H1 (cell line): ENCODE measurements at regions not wholly inside any gene's neighbourhood (a gene's known extent, or its start where the extent isn't known, plus 50 kb on each side); places are given as distances from the start of the nearest gene placed in this dataset.

Experiments used
- CTCF ChIA-PET: fragments of 300-600 bp; sonication (Branson Sonifier 250); formaldehyde crosslinking; loops from one replicate; lab custom pipeline; 2021; ENCODE audit not compliant: partially characterized antibody; lab: Charles Lee
- POLR2A ChIA-PET: fragments of 300-600 bp; sonication (Branson Sonifier 250); formaldehyde crosslinking; loops from one replicate; lab custom pipeline; 2021; ENCODE audit warnings: inconsistent platforms; ENCODE audit not compliant: partially characterized antibody; lab: Charles Lee
- DNase-seq, 2 experiments: peaks; one replicate each; pipeline versions ENCODE4 v3.0.0 to v3.0.0-alpha.2; 2010 to 2022; ENCODE audit warnings: low spot score in 2 of 2, low read depth in 1 of 2, mixed read lengths in 1 of 2
- FAIRE-seq: peaks from 2 replicates; lab custom pipeline; 2011; peaks lifted over from hg19 to GRCh38; lab: Jason Lieb, UNC
- H2AFZ ChIP-seq: 2 replicates; pipeline ENCODE4 v1.8.1; 2012; ENCODE audit warnings: low read length, inconsistent platforms
- H2AK5ac ChIP-seq: 2 replicates; pipeline ENCODE4 v1.6.1; 2013; ENCODE audit warnings: low read depth, low read length
- H2BK120ac ChIP-seq: replicated peaks from 2 replicates; pipeline ENCODE3; 2013; ENCODE audit warnings: low read depth, low read length, inconsistent platforms
- H2BK12ac ChIP-seq: 2 replicates; pipeline ENCODE4 v1.6.1; 2013; ENCODE audit warnings: low read depth, low read length
- H2BK15ac ChIP-seq: 2 replicates; pipeline ENCODE4 v1.6.1; 2013; ENCODE audit warnings: low read length
- H2BK20ac ChIP-seq: 2 replicates; pipeline ENCODE4 v1.6.1; 2013; ENCODE audit warnings: low read length
- H2BK5ac ChIP-seq: 2 replicates; pipeline ENCODE4 v1.6.1; 2013; ENCODE audit warnings: low read depth, low read length
- H3K14ac ChIP-seq: 2 replicates; pipeline ENCODE4 v1.6.1; 2013; ENCODE audit warnings: inconsistent platforms; ENCODE audit not compliant: insufficient read length
- H3K18ac ChIP-seq: 2 replicates; pipeline ENCODE4 v1.6.1; 2013; ENCODE audit warnings: low read length; ENCODE audit errors: extremely low read depth
- H3K23ac ChIP-seq: 2 replicates; pipeline ENCODE4 v1.6.1; 2013; ENCODE audit warnings: inconsistent platforms; ENCODE audit not compliant: insufficient read length
- H3K23me2 ChIP-seq: 2 replicates; pipeline ENCODE4 v1.6.1; 2013; ENCODE audit warnings: low read depth, low read length
- H3K27ac ChIP-seq: 2 replicates; pipeline ENCODE4 v1.6.1; 2011; ENCODE audit warnings: low read depth, low read length, inconsistent platforms
- H3K27me3 ChIP-seq, 4 experiments: replicated peaks in 1 of 4; 1 replicate in 1 of 4; 2 replicates in 3 of 4; pipeline versions ENCODE4 v1.6.1 to v1.8.1; 2011 to 2013; ENCODE audit warnings: low read length in 3 of 4, mild to moderate bottlenecking in 3 of 4, inconsistent platforms in 2 of 4, mixed read lengths in 2 of 4, moderate library complexity in 1 of 4; ENCODE audit not compliant: control insufficient read depth in 3 of 4, insufficient read depth in 3 of 4; ENCODE audit errors: extremely low read depth in 1 of 4
- H3K36me3 ChIP-seq, 4 experiments: 2 replicates each; pipeline versions ENCODE4 v1.6.1 to v1.8.1; 2011 to 2013; ENCODE audit warnings: mild to moderate bottlenecking in 4 of 4, low read length in 3 of 4, moderate library complexity in 2 of 4, control low read depth in 1 of 4, inconsistent platforms in 1 of 4; ENCODE audit not compliant: insufficient read depth in 4 of 4, control insufficient read depth in 2 of 4
- H3K4ac ChIP-seq: replicated peaks from 2 replicates; pipeline ENCODE3; 2013; ENCODE audit warnings: low read length, low read depth, mixed read lengths, inconsistent platforms; ENCODE audit not compliant: insufficient read length
- H3K4me1 ChIP-seq, 4 experiments: replicated peaks in 1 of 4; 1 replicate in 1 of 4; 2 replicates in 3 of 4; pipeline versions ENCODE4 v1.6.1 to v1.8.1; 2011 to 2013; ENCODE audit warnings: low read length in 3 of 4, inconsistent platforms in 2 of 4, mixed read lengths in 1 of 4; ENCODE audit not compliant: insufficient read depth in 4 of 4, control insufficient read depth in 3 of 4
- H3K4me2 ChIP-seq, 2 experiments: 2 replicates each; pipeline versions ENCODE4 v1.6.1 to v1.8.1; 2011 to 2013; ENCODE audit warnings: low read depth in 2 of 2, low read length in 2 of 2, control low read depth in 1 of 2, inconsistent platforms in 1 of 2, mild to moderate bottlenecking in 1 of 2; ENCODE audit not compliant: insufficient read depth in 1 of 2
- H3K4me3 ChIP-seq, 4 experiments: fragments of 200-600, 300-600 bp in 1 of 4; sonication (generic), shearing (Covaris generic), sonication (Bioruptor Twin) in 1 of 4; 2 replicates each; pipeline versions ENCODE4 v1.5.1 to v1.8.1; 2011 to 2016; ENCODE audit warnings: low read length in 4 of 4, low read depth in 3 of 4, control low read depth in 2 of 4, inconsistent platforms in 2 of 4, mild to moderate bottlenecking in 2 of 4, mixed read lengths in 1 of 4, moderate library complexity in 1 of 4; ENCODE audit not compliant: insufficient read depth in 2 of 4; ENCODE audit errors: extremely low read depth in 1 of 4
- H3K56ac ChIP-seq: replicated peaks from 2 replicates; pipeline ENCODE3; 2013; ENCODE audit warnings: low read depth, mild to moderate bottlenecking, mixed read lengths, low read length, inconsistent platforms; ENCODE audit not compliant: insufficient read length
- H3K79me1 ChIP-seq: 2 replicates; pipeline ENCODE4 v1.6.1; 2013; ENCODE audit warnings: low read depth, low read length, control low read depth
- H3K79me2 ChIP-seq, 2 experiments: 2 replicates each; pipeline versions ENCODE4 v1.6.1 to v1.8.1; 2012 to 2013; ENCODE audit warnings: low read length in 2 of 2, mild to moderate bottlenecking in 2 of 2, inconsistent platforms in 1 of 2; ENCODE audit not compliant: insufficient read depth in 2 of 2, control insufficient read depth in 1 of 2
- H3K9ac ChIP-seq, 4 experiments: replicated peaks in 1 of 4; 1 replicate in 1 of 4; 2 replicates in 3 of 4; pipeline versions ENCODE4 v1.6.1 to v1.8.1; 2011 to 2013; ENCODE audit warnings: low read depth in 3 of 4, low read length in 3 of 4, control low read depth in 2 of 4, mild to moderate bottlenecking in 2 of 4, moderate library complexity in 2 of 4, inconsistent platforms in 1 of 4; ENCODE audit errors: extremely low read depth in 1 of 4
- H3K9me3 ChIP-seq, 2 experiments: 2 replicates each; pipeline versions ENCODE4 v1.6.1 to v1.8.1; 2012 to 2013; ENCODE audit warnings: mild to moderate bottlenecking in 2 of 2, moderate library complexity in 2 of 2, control low read depth in 1 of 2, inconsistent platforms in 1 of 2, low read depth in 1 of 2, low read length in 1 of 2, mixed read lengths in 1 of 2; ENCODE audit not compliant: insufficient read depth in 2 of 2
- H4K20me1 ChIP-seq, 2 experiments: replicated peaks in 1 of 2; 2 replicates each; pipeline versions ENCODE3 to v1.8.1; 2011 to 2013; ENCODE audit warnings: inconsistent platforms in 2 of 2, low read length in 2 of 2, mild to moderate bottlenecking in 1 of 2; ENCODE audit not compliant: insufficient read depth in 2 of 2, control insufficient read depth in 1 of 2
- H4K5ac ChIP-seq: 2 replicates; pipeline ENCODE4 v1.6.1; 2013; ENCODE audit warnings: low read length, low read depth, mixed read lengths, inconsistent platforms; ENCODE audit not compliant: insufficient read length
- H4K8ac ChIP-seq: 2 replicates; pipeline ENCODE4 v1.8.0; 2013; ENCODE audit warnings: mild to moderate bottlenecking, moderate library complexity, low read length, inconsistent platforms; ENCODE audit not compliant: insufficient read depth; ENCODE audit errors: extremely low read depth
- H4K91ac ChIP-seq: replicated peaks from 2 replicates; pipeline ENCODE3; 2013; ENCODE audit warnings: low read length, mixed read lengths, inconsistent platforms; ENCODE audit not compliant: insufficient read length
- ATF3 ChIP-seq: IDR thresholded peaks from 2 replicates; pipeline ENCODE4 v1.6.1; 2011; ENCODE audit warnings: low read depth, mild to moderate bottlenecking, low read length; ENCODE audit not compliant: insufficient read depth
- BCL11A ChIP-seq, 2 experiments: IDR thresholded peaks; one replicate each; pipeline ENCODE4 v1.6.1; 2011; ENCODE audit warnings: low read depth in 2 of 2, low read length in 2 of 2, mild to moderate bottlenecking in 2 of 2
- CEBPB ChIP-seq: IDR thresholded peaks from 2 replicates; pipeline ENCODE4 v1.6.1; 2012; ENCODE audit warnings: low read depth, low read length
- CTCF ChIP-seq, 3 experiments: IDR thresholded peaks; 1 replicate in 2 of 3; 2 replicates in 1 of 3; pipeline versions ENCODE4 v1.5.1 to v1.6.1; 2011; ENCODE audit warnings: low read length in 3 of 3, mild to moderate bottlenecking in 3 of 3, inconsistent platforms in 2 of 3, low read depth in 1 of 3, moderate library complexity in 1 of 3; ENCODE audit not compliant: insufficient read depth in 1 of 3; ENCODE audit errors: control extremely low read depth in 1 of 3
- EZH2 ChIP-seq: fragments of 200-600 bp; sonication (generic); IDR thresholded peaks from 2 replicates; pipeline ENCODE4 v1.7.1; 2012; ENCODE audit warnings: low read depth, mild to moderate bottlenecking, moderate library complexity, low read length, inconsistent platforms; ENCODE audit not compliant: severe bottlenecking
- POLR2A ChIP-seq, 2 experiments: IDR thresholded peaks; 1 replicate in 1 of 2; 2 replicates in 1 of 2; pipeline ENCODE4 v1.6.1; 2011; ENCODE audit warnings: low read depth in 2 of 2, low read length in 2 of 2, mild to moderate bottlenecking in 2 of 2; ENCODE audit errors: control extremely low read depth in 1 of 2
- RBBP5 ChIP-seq: IDR thresholded peaks from 2 replicates; pipeline ENCODE4 v1.7.1; 2012; ENCODE audit warnings: low read depth, mild to moderate bottlenecking, inconsistent platforms, low read length, moderate library complexity, borderline replicate concordance
- SUZ12 ChIP-seq: fragments of 200-600 bp; sonication (generic); IDR thresholded peaks from 2 replicates; pipeline ENCODE4 v1.6.1; 2012; ENCODE audit warnings: mild to moderate bottlenecking, inconsistent platforms, low read length, moderate library complexity, mixed read lengths
- TAF1 ChIP-seq: IDR thresholded peaks from 2 replicates; pipeline ENCODE4 v1.6.1; 2011; ENCODE audit warnings: mild to moderate bottlenecking, low read depth, low read length
- TAF7 ChIP-seq: optimal IDR thresholded peaks from 2 replicates; pipeline ENCODE3; 2011; ENCODE audit warnings: low read depth, mild to moderate bottlenecking, inconsistent platforms, low read length, moderate library complexity, borderline replicate concordance
- WGBS, 2 experiments: shearing (Covaris generic) in 1 of 2; methylation state at CpG; one replicate each; pipeline versions ENCODE4 v1.1.6 to v1.1.7; 2013 to 2015; ENCODE audit warnings: low lambda C conversion rate in 2 of 2, mixed read lengths in 2 of 2, inconsistent platforms in 1 of 2, low coverage in 1 of 2, missing lambda C conversion rate in 1 of 2; ENCODE audit not compliant: insufficient replicate concordance in 2 of 2, insufficient coverage in 1 of 2, insufficient read length in 1 of 2; ENCODE audit errors: extremely low coverage in 1 of 2, missing lambda C conversion rate in 1 of 2; 5-methylcytosine and 5-hydroxymethylcytosine counted together

GRCh38 chr18:73980289-73980979, 167.2 kb downstream of the FBXO15 start:
- 61% methylated on average over 8 of the region's 9 CpGs; no CpG with 5 or more reads in 1 of the 2 experiments for WGBS, 2 experiments
- Histone ChIP-seq H3K4me1 (peaks cover 0 to 4% (median 3%) of the 10 kb centered on the region in 4 experiments; a peak in 3 of 7 replicates), H3K79me1 (no peaks in the 10 kb centered on the region), H3K23ac (no peak overlapping the region), H3K18ac (no peak overlapping the region), H3K4me2 (no peak overlapping the region), H4K91ac (no peak overlapping the region), H3K4me3 (no peak overlapping the region), H3K27me3 (no peaks in the 10 kb centered on the region), H2BK15ac (no peak overlapping the region), H2BK12ac (no peak overlapping the region), H3K4ac (no peak overlapping the region), H4K5ac (no peak overlapping the region), H2AFZ (no peak overlapping the region), H3K79me2 (no peaks in the 10 kb centered on the region), H2BK5ac (no peak overlapping the region), H3K9me3 (no peaks in the 10 kb centered on the region), H4K8ac (no peak overlapping the region), H3K27ac (no peak overlapping the region), H2BK120ac (no peak overlapping the region), H2BK20ac (no peak overlapping the region), H3K36me3 (no peaks in the 10 kb centered on the region), H4K20me1 (no peaks in the 10 kb centered on the region), H3K56ac (no peak overlapping the region), H3K14ac (no peak overlapping the region), H3K23me2 (no peaks in the 10 kb centered on the region), H2AK5ac (no peak overlapping the region), H3K9ac (no peak overlapping the region)
- FAIRE-seq: no peak
- ChIA-PET POLR2A (no interaction called here), CTCF (interaction anchor here (0.6 to 3.5 kb wide), 33 partner anchors 9 to 1217 kb away, joined by 3 to 22 read pairs (median 4); no protein-coding TSS in a partner anchor)
- peak; percentile 17 to 82 for DNase-seq
- no peak for TF ChIP-seq RBBP5
- peak; percentile 66 to 81 (median 67) for TF ChIP-seq CTCF (IDR thresholded peaks at IDR 0.05; ENCODE audit: control extremely low read depth in 1 of 3, insufficient read depth in 1 of 3, low read depth in 1 of 3, low read length in 3 of 3)
- no peak for TF ChIP-seq BCL11A (IDR thresholded peaks at IDR 0.05; ENCODE audit: low read depth in 2 of 2, low read length in 2 of 2)
- TF ChIP-seq CEBPB: no peak
- TF ChIP-seq POLR2A (IDR thresholded peaks at IDR 0.05; ENCODE audit: control extremely low read depth in 1 of 2, low read depth in 2 of 2, low read length in 2 of 2): no peak
- TF ChIP-seq ATF3: no peak
- TF ChIP-seq TAF1: no peak
- TF ChIP-seq TAF7: no peak
- no peak for TF ChIP-seq EZH2
- no peak for TF ChIP-seq SUZ12
